Ascending aorta (tissue), 2 donors: ENCODE measurements at regions not wholly inside any gene's neighbourhood (a gene's known extent, or its start where the extent isn't known, plus 50 kb on each side); places are given as distances from the start of the nearest gene placed in this dataset.

Source experiments
- DNase-seq, 2 donors: peaks; one replicate each; pipeline ENCODE4 v3.0.0-alpha.2; 2019; ENCODE audit warnings: low spot score in 2 of 2
- H3K27ac ChIP-seq, 2 donors: fragments of 200-600 bp; sonication (generic); one replicate each; pipeline ENCODE4 v1.5.1; 2016 to 2017; ENCODE audit warnings: mild to moderate bottlenecking in 1 of 2
- H3K27me3 ChIP-seq: fragments of 200-600 bp; sonication (generic); one replicate; pipeline ENCODE4 v1.5.1; 2017
- H3K36me3 ChIP-seq, 2 donors: fragments of 200-600 bp; sonication (generic); one replicate each; pipeline ENCODE4 v1.5.1; 2016
- H3K4me1 ChIP-seq, 2 donors: fragments of 200-600 bp; sonication (generic); one replicate each; pipeline ENCODE4 v1.5.1; 2016 to 2017; ENCODE audit warnings: mild to moderate bottlenecking in 1 of 2
- H3K4me3 ChIP-seq, 2 donors: fragments of 200-600 bp; sonication (generic); one replicate each; pipeline ENCODE4 v1.5.1; 2016 to 2017; ENCODE audit warnings: mild to moderate bottlenecking in 1 of 2
- H3K9me3 ChIP-seq, 2 donors: fragments of 200-600 bp; sonication (generic); one replicate each; pipeline ENCODE4 v1.5.1; 2016
- intact Hi-C: fragments of 100-400 bp; cut with DNase I; formaldehyde crosslinking; loops from one replicate; pipeline ENCODE4 v1.15.1; 2023
- TF ChIP-seq, protein P1 (sequence below), 3 experiments: fragments of 200-600 bp in 2 of 3; fragments of 450-650 bp in 1 of 3; sonication (generic) in 2 of 3; IDR thresholded peaks; one replicate each; pipeline ENCODE4 v1.5.1; 2016 to 2019; ENCODE audit warnings: antibody characterized with exemption in 3 of 3, mild to moderate bottlenecking in 1 of 3, moderate library complexity in 1 of 3

DNA sequence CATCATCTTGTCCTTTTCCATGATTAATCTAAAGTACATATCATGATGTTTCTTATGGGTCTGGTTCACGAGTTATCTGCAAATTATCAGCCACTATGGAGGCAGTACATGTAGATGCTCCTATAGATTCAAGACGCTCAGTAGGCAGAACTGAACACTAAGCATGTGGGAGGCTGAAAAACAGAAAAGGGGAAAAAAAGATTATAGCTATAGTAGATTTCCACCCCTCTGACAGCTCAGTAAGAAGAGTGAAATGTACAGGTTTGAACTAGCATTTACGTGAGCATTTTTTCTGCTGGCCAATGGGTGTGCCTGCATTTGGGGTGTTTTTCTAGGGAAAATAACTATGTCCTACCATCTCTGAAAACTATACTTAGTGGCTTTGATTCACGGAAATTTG, 308.9 kb downstream of the ZEB2 start:
- Histone ChIP-seq H3K4me3 (no peak overlapping the region), H3K36me3 (peaks cover 0 to 10% of the 10 kb centered on the region in 2 donors), H3K27me3 (no peaks in the 10 kb centered on the region), H3K4me1 (peaks cover 0 to 2% of the 10 kb centered on the region in 2 donors), H3K9me3 (no peaks in the 10 kb centered on the region), H3K27ac (no peak overlapping the region)
- TF ChIP-seq, protein P1, sequence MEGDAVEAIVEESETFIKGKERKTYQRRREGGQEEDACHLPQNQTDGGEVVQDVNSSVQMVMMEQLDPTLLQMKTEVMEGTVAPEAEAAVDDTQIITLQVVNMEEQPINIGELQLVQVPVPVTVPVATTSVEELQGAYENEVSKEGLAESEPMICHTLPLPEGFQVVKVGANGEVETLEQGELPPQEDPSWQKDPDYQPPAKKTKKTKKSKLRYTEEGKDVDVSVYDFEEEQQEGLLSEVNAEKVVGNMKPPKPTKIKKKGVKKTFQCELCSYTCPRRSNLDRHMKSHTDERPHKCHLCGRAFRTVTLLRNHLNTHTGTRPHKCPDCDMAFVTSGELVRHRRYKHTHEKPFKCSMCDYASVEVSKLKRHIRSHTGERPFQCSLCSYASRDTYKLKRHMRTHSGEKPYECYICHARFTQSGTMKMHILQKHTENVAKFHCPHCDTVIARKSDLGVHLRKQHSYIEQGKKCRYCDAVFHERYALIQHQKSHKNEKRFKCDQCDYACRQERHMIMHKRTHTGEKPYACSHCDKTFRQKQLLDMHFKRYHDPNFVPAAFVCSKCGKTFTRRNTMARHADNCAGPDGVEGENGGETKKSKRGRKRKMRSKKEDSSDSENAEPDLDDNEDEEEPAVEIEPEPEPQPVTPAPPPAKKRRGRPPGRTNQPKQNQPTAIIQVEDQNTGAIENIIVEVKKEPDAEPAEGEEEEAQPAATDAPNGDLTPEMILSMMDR (IDR thresholded peaks at IDR 0.05): no peak
- DNase-seq: no peak
- intact Hi-C loops: no loop called here

DNA sequence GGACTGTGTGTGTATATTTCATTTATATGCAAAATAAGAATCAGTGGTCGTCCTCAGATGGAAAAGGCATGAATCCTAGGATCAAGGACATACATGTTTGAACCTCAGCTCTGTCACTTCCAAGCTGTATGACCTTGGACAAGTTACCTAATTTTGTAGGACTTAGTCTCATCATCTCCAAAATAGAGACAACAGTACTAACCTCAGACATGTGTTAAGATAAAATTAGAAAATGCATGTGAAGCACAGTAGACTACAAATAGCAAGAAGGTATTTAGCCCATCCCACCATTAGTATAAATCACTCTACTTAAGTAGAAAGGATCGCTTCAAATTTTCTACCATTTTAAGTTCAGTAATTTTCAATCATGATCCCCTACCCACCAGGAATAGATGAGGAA, 309.8 kb downstream of the ZEB2 start:
- no peak for DNase-seq
- no peaks in the 10 kb centered on the region for H3K4me1 ChIP-seq
- no peak overlapping the region for H3K27ac ChIP-seq
- intact Hi-C loops: no loop called here
- H3K4me3 ChIP-seq: no peak overlapping the region
- TF ChIP-seq, protein P1 (IDR thresholded peaks at IDR 0.05): no peak
- no peaks in the 10 kb centered on the region for H3K27me3 ChIP-seq
- no peaks in the 10 kb centered on the region for H3K9me3 ChIP-seq
- H3K36me3 ChIP-seq: peaks cover 0 to 10% of the 10 kb centered on the region in 2 donors

DNA sequence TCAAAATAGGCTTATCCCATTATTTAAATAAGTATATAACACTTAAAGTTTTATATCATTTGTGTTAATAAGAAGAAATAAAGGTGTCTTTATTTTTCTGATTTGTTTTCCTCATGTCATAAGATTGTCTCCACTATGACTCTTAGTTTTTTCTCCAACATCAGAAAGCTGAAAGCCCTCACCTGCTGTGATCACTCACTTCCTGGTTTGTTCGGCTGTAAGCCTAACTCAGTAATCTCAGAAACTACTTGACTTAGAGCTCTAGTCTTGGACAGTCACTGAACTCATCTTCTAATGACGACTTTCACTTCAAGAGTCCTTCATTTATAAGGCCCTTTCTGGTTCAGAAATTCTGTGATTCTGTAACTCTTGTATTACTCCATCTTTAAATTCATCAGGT, 311.0 kb downstream of the ZEB2 start:
- TF ChIP-seq, protein P1 (IDR thresholded peaks at IDR 0.05): no peak
- Histone ChIP-seq H3K9me3 (no peaks in the 10 kb centered on the region), H3K27ac (no peak overlapping the region), H3K4me3 (no peak overlapping the region), H3K4me1 (no peaks in the 10 kb centered on the region), H3K36me3 (peaks cover 0 to 10% of the 10 kb centered on the region in 2 donors), H3K27me3 (no peaks in the 10 kb centered on the region)
- intact Hi-C loops: no loop called here
- DNase-seq: no peak

DNA sequence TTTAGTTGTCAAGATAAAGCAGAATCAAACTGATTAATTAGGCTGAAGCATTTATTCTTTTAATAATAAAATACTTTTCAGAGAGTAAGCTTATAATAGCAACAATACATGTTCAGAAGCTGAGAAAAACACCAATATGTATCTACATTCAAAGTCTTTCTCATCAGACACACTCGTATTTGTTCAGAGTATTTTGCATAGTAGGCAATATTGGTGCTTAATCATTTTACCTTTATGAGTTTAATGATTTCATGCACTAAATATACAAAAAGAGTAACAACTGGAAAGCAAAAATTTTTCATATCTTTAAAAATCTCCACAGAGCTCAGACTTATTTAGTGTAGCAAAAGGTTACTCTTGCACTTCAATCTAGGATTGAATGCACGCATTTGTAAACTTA, 313.9 kb downstream of the ZEB2 start:
- Histone ChIP-seq H3K36me3 (peaks cover 0 to 10% of the 10 kb centered on the region in 2 donors), H3K4me1 (no peaks in the 10 kb centered on the region), H3K27me3 (no peaks in the 10 kb centered on the region), H3K27ac (no peak overlapping the region), H3K9me3 (no peaks in the 10 kb centered on the region), H3K4me3 (no peak overlapping the region)
- intact Hi-C loops: no loop called here
- TF ChIP-seq, protein P1 (IDR thresholded peaks at IDR 0.05): no peak
- DNase-seq: no peak

DNA sequence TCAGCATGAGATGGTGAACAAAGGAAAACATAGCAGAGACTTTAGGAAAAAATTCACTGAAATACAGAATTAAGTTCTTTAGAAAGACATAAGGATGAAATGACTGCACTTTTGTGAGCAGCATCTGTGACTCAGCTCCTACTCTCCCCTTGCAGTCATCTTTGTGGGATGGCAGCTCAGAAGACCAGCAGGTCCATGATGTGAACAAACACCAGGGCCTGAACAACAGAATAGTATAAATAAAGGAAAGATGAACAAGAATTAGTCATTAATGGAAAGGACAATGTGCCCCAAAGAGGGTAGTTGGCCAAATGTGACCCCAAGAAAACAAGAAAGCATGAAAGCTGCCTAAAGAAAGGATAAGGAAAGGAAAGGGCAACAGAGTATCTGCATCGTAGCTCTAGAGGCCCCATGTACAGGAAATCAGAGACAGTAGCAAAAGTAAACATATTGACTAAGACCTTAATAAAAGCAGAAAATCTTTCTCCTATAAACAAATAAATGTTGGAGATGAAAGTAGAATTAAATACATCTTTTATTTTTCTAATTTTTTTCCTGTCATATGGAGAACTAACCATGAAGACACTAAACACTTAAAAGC, 318.0 kb downstream of the ZEB2 start:
- H3K27me3 ChIP-seq: no peaks in the 10 kb centered on the region
- TF ChIP-seq, protein P1 (IDR thresholded peaks at IDR 0.05): no peak
- H3K4me1 ChIP-seq: no peaks in the 10 kb centered on the region
- H3K27ac ChIP-seq: no peak overlapping the region
- H3K4me3 ChIP-seq: no peak overlapping the region
- H3K9me3 ChIP-seq: no peaks in the 10 kb centered on the region
- intact Hi-C loops: no loop called here
- DNase-seq: no peak
- H3K36me3 ChIP-seq: no peaks in the 10 kb centered on the region

DNA sequence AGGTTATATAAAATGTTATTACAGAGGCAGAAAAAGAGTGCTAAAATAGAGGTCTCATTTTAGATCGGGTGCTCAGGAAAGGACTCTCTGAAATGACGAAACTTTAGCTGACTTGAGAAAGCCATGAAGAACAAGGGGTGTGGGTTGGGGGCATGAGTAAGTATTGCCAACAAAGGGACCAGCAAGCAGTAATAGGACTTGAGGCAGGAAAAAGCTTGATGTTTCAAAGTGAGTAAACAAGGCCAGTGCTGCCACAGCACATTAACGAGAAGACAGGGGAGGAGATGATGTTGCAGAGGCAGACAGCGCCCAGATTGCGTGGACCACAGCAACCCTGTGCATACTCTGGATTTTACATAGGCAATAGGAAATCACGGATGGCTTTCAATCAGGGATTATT, 318.8 kb downstream of the ZEB2 start:
- H3K4me3 ChIP-seq: no peak overlapping the region
- H3K36me3 ChIP-seq: no peaks in the 10 kb centered on the region
- no peaks in the 10 kb centered on the region for H3K4me1 ChIP-seq
- intact Hi-C loops: no loop called here
- H3K27me3 ChIP-seq: no peaks in the 10 kb centered on the region
- no peaks in the 10 kb centered on the region for H3K9me3 ChIP-seq
- TF ChIP-seq, protein P1 (IDR thresholded peaks at IDR 0.05): no peak
- DNase-seq: no peak
- no peak overlapping the region for H3K27ac ChIP-seq
